GM18508 (cell line): ENCODE measurements at regions not wholly inside any gene's neighbourhood (a gene's known extent, or its start where the extent isn't known, plus 50 kb on each side); places are given as distances from the start of the nearest gene placed in this dataset.

ENCODE experiments used
- ATAC-seq: cut with Tn5 transposase; IDR thresholded peaks from one replicate; pipeline ENCODE4 v1.9.1; 2021; ENCODE audit warnings: moderate number of reproducible peaks; ENCODE audit not compliant: insufficient read depth, unreplicated experiment

DNA sequence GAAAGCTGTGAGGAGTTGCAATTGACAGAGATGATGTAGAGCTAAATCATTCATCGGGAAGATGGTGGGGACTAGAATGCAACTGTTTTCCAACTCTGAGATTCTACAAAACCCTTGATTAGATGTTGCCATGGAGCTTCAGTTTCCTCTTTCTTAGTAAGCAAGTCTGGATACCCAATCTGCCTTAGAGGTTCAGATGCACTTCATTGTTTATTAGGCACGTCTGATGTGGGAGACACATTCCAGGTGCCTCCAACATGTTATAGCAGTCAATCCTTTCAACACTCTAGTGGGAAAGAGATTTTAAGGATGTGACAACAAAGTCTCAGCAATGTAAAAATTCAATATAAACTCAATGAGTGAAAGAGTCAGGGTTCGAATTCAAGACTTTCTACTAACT lies 291.3 kb upstream of the PHYHIPL start:
- ATAC-seq = no peak

DNA sequence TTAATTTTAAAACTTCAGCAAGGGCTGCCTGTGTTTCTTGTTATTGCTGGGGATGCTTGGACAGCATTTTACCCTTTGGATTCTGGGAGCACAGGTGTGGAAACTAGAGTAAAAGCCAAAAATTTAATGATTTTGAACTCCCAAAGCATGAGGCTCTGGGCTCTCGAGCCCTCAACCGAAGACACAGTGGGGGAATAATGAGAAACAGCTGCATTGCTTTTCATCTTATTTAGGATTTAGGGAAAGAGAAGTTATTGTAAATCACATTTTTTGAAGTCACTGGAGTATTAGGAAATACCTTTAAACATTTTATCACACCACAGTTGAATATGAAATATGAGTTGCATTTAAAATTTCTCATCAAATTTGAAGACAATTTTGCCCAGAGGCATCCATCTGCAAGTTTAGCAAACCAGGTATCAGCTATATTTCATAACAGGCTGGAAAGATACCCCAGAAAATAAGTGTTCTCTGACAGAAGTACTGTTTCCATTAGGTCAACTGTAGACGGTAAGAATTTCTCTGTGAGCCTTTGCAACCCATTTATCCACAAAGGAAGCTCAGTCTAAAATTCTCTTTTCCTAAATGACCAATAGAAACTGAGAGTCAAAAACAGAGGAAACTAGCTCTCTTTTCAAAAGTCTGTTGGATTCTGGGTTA lies 290.6 kb upstream of the PHYHIPL start:
- no peak for ATAC-seq

DNA sequence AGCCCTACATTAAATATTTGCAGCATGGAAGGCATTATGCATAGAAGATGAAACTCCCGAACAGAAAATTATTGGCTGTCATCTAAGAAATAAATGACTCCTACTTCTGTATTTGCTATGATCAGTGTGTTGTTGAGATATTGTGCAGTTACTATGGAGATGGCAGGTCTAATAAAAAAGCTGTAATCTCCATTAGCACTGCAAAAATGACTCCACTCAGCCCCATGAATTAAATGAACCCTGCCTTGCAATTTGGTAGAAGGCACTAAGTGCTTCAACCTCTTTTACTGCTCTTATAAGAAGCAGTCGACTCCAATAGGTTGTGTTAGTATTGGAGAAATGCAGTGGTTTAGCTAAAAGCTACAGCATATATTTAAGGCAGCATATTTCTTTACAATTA lies 290.0 kb upstream of the PHYHIPL start:
- ATAC-seq = no peak

DNA sequence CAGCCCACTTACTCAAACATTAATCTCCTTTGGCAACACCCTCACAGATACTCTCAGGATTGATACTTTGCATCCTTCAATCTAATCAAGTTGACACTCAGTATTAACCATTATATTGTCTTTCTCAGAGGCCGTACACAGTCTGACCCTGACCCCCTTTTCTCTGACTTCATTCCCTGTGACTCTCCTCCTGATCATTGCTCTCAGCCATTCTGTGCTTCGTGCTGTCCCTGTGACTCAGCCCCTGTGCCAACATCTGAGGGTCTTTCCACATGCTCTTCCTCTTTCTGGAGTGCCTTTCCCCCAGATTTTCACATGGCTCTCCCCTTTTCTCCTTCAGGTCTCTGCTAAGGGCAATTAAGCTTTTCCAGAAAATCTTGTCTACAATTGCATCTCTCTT lies 289.0 kb upstream of the PHYHIPL start:
- ATAC-seq = no peak

DNA sequence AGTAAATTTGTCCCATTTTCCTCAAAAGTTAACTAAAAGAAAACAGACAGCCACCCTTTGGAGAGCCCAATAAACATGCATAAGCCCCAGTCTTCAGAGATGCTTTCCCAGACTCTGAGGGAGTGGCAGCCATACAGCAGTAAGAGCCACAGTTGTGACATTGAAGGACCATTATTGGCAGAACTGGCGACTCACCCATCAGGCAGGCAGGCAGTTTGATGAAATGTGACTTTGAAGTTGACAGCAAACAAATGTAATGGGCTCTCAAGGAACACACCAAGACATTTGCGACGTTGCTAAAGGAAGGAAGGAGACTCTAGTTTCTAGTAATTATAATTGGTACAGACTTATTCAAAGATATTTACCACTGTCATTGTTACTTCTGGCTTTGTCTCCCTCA lies 287.5 kb upstream of the PHYHIPL start:
- ATAC-seq = no peak

DNA sequence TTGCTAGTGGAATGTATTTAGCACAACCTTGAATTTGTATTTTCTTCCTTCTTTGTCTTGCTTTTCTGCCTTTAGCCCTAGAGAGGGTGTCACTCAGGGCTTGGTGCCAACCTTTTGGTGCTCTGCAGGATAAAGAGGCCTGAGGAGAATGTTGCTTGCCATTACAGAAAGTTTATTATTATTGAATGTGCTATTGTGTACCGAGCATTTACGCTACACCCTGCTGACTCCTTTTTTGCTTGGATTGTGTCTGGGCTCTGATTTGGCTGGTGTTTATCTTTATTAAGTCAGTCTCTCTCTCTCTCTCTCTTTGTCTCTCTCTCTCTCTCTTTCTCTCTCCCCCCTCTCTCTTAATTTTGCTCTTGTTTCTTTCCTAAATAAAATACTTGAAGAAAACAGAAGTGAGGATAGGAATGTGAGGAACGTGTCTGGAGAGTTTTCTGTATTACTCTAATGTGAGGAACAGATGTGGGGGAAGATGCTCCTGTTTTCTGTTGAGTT lies 284.4 kb upstream of the PHYHIPL start:
- no peak for ATAC-seq

DNA sequence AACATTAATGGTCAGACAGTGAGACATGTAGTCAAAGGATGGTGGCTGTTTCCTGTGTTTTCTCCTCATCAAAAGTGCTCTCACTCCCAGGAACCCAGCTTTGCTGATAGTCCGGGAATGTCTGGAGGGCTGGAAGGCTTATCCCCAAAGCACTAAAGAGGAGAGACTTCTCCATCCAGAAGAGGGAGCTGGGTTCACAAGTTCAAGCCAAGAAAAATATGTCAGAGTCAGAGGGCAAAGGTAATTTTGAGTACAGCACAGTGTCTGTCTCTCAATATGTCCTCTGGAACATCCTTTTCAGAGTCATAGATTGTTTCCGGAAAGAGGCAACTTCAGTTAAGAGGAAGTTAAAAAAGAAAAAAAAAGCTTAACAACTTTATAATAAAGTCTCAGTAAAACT lies 281.5 kb upstream of the PHYHIPL start:
- ATAC-seq = no peak

DNA sequence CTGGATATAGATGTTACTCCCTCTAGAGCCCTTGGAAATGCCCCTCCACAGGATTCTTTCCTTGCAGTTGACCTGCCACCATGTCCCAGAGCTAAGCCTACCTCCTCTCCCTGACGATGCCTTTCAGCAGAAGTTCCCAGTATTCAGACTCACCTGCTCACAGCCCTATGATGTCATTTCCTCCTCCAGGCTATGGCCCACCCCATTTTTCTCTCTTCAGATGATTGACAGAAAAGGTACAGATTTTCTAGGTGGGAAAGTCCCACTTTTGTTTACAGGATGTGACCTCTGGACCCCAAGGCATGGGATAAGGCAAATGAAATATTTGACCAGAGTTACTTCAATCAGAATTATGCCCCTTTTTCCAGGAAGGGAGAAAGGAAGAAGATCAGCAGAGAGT lies 280.2 kb upstream of the PHYHIPL start:
- ATAC-seq = no peak

DNA sequence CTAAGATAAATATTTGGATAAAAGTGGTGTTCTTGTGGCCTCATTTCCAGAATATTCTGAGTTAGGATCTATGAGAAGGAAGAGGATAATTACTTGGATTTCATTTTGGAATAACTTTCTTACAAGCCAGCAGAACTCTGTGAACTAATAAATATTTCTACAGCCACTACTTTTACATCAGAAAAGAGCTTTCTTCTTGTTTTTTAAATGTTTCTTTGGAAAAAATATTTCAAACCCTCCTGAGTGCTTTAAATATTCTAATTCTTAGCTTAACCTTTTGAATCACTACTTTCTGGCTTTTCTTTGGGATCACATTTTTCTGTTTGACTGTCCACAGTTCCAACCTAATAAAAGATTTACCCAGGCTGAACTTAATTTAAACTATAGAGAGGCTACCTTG lies 279.2 kb upstream of the PHYHIPL start:
- ATAC-seq = no peak

DNA sequence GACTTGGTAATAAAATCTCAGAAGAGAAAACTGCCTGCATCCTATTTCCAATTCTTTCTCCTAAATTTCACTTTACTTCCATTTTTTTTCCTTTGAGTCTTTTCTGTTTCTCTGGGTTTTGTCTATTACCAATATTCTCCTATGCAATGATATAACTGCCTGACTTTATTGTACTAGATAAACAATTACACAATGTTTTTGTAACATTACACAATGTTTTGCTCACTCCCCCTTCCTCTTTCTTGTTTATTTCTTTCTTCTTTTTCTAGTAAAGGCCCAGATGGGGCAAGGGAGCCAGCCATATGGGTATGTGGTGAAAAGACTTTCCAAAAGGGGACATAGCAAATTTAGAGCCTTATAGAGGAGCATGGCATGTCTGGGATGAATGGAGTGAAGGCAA lies 278.7 kb upstream of the PHYHIPL start:
- ATAC-seq = no peak

DNA sequence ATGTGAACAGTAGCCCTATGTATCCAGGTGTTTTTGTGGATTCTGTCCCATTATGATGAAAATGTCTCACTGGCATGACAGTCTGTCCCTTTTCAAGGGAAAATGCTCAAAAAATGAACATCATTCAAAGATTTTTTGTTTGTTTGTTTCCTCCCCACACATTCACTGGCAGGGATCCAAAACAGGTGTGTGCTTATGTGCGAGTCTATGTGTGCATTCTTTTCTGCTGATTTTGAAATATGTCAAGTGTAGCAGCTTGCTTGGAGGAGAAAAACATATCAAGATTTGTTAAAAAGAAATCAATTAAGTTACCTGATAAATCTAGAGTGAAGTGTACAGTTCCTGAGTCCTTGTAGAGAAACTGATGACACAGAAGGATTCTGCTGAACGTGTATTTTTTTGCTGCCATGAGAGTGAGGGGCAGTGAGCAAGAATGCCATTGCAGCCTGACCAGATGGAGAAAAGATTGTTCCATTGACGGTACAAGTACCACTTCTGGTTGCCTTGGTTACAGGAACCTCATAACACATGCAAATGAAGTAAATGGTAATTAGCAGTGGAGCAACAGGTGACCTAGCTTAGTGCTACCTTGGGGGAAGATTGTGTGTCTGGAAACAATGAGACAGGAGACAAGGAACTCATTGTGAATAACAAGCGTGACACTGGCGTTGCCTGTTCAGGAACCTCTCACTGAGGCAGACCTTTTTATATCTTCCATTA lies 277.4 kb upstream of the PHYHIPL start:
- no peak for ATAC-seq

DNA sequence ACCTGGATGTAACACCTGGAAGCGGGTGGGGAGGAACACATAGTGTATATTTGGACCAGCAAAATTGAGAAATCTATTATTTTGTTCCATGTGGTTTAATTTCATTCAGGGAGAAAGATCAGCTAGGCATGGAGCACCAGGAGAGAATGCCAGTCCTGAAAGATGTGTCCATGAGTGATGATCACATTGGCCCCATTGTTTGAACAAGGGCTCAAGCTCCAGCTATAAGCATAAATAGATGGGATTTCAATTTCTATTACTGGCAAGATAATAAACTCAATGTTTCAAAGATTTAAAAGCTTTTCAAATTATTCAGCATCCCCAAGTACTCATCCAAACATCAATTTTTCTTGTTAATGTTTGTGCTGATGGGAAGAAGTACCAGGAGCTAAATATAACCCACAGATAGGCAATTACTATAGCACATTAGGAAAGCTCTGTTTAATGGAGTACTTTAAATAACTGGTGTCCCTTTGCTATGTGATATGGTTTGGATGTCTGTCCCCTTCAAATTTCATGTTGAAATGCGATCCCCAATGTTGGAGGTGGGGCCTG lies 275.3 kb upstream of the PHYHIPL start:
- no peak for ATAC-seq

DNA sequence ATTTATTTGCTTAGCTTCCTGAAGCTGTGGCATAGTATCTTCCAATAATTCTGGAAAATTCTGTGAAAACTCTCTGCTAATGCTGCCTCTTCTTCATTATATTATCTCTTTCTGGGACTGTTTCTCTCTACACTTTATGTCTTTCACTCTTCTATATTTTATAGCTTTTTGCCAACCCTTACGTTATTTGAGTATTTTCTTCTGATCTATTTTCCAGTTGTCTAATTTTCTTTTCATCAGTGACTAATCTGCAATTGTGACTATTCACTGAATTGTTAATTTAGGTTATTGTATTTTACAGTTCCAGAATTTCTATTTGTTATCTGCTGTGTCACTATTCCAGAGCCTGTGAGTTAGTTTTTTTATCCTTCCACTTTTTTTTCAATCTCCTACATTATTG lies 273.4 kb upstream of the PHYHIPL start:
- no peak for ATAC-seq

DNA sequence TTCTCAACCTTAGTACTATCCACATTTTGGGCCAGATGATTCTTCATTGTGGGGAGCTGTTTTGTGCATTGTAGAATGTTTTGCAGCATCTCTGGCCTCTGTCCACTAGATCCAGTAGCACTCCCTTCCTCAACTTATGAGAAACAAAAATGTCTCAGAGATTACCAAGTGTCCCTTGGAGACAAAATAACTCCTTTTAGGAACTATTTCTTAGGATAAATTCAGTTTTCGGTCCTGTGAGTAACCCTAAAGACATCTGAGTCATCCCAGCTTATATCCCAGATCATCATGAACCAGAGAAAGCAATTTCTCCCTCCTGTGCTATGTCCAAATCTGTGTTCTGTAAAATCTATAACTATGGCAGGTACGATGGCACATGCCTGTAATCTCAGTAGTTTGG lies 266.6 kb upstream of the PHYHIPL start:
- no peak for ATAC-seq

DNA sequence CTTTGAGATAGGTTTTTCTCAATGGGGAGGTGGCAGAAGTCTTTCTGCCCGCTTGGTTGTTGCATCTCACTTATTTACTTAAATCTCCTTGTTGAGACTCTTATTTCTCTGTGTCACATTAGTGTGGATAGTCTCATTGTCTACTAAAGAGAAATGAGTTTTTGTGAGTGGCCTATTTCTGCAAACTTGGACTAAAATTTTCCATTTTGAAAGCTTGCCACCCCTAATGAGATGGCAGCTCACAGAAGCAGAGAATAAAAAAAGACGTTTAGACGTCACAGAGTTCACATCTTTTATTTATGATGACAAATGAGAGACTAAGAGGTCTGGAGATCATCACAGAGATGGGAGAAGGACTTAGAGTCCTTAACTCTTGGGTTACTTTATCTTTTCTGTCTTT lies 262.7 kb upstream of the PHYHIPL start:
- no peak for ATAC-seq

DNA sequence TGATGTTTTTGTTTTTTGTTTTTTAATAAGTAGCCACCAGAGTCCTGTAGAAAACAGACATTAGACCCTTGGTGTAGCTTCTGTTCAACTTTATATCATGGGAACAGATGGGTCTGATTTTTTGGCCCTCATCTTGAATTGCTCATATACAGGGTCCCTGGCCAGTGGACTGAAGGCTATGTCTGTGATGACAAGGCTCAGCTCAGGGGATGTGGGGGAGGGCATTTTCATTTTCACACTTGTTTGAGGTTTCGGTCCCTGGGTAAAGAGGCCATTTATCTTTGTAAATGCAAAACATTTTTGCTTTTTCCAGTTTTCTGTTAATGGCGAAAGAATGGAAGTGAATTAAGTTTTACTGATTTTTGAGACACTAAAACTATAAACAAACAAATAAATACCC lies 257.6 kb upstream of the PHYHIPL start:
- no peak for ATAC-seq

DNA sequence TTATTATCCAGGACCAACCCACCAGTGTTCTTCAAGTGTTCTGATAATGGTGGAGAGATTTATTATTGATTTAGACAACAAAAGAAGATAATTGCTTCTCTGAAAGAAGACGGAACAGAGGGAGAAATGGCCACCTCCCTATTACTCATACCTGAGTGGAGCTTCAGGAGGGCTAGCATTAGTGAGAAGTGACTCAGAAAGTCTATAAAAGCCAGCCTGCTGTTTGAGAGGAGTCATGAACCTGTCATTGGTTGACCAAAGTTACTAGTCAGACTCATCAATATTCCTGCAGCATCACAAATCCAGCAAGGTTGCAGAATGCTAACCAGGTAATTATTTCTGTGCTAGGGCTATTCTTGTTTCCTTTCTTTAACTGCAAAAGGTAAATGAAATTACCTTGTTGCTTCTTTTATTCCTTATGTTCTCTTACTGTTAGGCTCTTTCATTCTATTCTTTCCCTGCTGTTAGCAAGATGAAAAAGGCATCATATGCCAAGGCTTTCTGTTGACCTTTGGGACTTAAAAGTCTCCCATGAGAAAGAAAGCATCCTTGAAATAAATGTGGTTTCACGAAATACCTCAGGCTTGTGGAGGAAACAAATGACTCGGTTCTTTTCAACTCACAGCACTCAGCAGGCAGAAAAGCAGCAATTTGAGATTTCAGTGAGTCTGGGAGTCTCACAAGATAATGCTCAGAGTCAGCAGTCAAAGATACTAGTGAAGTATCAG lies 256.4 kb upstream of the PHYHIPL start:
- ATAC-seq = no peak

DNA sequence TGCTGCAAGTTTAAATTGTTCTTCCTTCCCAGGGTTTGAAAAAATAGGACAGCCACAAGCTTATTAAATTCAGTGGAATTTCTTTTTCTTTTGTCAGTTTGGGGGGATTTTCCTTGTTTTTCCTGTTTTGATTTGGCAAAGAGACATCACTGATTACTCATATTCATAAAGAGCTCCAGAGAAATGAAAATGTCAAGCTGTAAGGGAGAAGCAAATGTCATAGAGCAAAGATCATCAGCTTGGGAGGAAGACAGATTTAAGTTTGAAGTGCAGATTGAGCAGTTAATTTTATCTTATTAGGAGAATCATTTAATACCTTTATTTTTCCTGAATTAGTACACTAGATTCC lies 255.8 kb upstream of the PHYHIPL start:
- no peak for ATAC-seq

DNA sequence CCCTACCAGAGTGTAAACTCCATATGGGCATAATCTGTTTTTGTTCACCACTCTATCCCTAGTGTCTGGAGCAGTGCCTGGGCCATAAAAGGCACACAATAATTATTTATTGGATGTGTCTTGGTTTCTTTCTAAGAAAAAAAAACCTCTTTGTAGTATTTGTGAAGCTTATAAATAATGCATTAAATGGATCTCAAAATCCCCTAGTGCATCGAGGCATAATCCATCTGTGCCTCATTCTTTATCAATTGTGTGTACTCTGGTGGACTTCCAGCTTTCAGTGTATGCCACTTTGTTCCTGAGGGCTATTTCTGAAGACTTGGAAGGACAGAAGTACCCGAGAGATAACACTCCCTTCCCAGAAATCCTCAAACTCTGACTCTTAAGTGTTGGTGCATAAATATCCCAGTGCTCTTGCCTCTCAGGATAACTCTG lies 255.0 kb upstream of the PHYHIPL start:
- ATAC-seq = no peak

DNA sequence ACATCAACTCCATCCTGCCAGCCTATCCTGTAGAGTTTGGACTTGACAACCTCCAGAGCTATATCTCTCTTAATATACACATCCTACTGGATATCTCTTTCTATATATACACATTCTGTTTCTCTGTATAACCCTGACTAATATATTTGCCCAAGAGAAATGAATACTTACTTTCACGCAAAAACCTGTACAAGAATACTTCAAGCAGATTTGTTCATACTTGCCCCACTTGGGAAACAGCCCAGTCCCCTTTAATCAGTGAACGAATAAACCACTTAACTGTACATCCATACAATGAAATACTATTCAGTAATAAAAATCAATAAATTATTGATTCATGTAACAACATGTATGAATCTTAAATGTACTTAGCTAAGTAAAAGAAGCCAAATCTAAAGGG lies 251.1 kb upstream of the PHYHIPL start:
- ATAC-seq = no peak

DNA sequence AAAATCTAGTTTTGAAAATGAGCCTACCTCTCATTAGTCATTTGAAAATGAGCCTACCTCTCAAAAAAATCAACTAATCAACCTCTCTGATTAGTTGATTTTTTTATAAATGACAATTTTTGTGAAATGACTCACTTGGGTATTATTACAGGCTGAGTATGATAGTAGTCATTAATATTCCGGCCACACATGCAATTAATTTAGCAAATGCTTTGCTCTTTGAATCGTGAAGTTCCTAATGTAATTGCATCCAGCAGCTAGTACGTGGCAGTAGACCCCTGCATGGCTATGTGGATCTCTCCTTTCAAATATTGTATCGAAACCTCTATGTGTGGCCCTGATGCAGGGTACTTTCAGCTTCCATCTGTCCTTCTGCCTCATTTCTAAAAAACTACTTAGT lies 245.9 kb upstream of the PHYHIPL start:
- ATAC-seq = no peak
